ENCODE measurements at regions not wholly inside any gene's neighbourhood (a gene's known extent, or its start where the extent isn't known, plus 50 kb on each side); places are given as distances from the start of the nearest gene placed in this dataset.

DNA sequence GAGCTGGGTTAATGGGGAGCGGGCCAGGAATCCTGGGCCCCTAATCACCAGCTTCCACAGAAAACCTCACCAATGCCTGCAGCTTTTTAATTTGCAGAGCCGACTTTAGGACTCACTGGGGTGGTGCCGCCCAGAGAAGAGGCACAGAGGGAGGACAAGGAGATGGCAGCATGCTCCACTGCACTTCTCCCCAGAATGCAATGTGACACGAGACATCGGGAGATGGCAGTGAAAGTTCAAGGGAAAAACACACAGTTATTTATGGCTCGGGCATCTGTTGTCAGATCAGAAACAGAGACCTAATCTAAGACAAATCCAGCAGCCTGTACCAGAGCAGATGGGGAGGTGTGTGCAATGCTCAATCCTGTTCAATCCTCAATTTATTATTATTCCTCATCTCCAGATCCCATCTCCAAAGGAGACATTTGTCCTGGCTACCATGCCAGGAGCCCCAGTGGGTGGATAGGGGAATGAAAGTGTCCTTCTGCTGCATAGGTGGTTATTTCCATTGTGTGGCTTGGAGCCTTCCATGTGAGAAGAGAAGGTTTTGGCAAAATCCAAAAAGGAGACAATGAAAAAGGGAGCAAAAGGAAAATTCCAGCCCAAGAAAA lies 250.0 kb downstream of the NXPE2 start:
- TF ChIP-seq, protein P1, sequence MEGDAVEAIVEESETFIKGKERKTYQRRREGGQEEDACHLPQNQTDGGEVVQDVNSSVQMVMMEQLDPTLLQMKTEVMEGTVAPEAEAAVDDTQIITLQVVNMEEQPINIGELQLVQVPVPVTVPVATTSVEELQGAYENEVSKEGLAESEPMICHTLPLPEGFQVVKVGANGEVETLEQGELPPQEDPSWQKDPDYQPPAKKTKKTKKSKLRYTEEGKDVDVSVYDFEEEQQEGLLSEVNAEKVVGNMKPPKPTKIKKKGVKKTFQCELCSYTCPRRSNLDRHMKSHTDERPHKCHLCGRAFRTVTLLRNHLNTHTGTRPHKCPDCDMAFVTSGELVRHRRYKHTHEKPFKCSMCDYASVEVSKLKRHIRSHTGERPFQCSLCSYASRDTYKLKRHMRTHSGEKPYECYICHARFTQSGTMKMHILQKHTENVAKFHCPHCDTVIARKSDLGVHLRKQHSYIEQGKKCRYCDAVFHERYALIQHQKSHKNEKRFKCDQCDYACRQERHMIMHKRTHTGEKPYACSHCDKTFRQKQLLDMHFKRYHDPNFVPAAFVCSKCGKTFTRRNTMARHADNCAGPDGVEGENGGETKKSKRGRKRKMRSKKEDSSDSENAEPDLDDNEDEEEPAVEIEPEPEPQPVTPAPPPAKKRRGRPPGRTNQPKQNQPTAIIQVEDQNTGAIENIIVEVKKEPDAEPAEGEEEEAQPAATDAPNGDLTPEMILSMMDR (IDR thresholded peaks at IDR 0.05; ENCODE audit: insufficient read depth, low read depth, low read length), result no peak
- no peak for TF ChIP-seq EZH2 (IDR thresholded peaks at IDR 0.05; ENCODE audit: insufficient read depth, low read length)

All from astrocyte (in vitro differentiated cells and primary cell).